Psoas muscle (tissue), 7 donors: ENCODE measurements at regions not wholly inside any gene's neighbourhood (a gene's known extent, or its start where the extent isn't known, plus 50 kb on each side); places are given as distances from the start of the nearest gene placed in this dataset.

Experiments
- ATAC-seq, 4 donors: fragments of 200-7000 bp; cut with Tn5 transposase; one replicate each; pipeline ENCODE4 v1.9.1; 2020; ENCODE audit warnings: moderate library complexity in 3 of 4, mild to moderate bottlenecking in 2 of 4
- DNase-seq, 2 donors: peaks; one replicate each; pipeline ENCODE4 v3.0.0-alpha.2; 2020
- H3K27ac ChIP-seq: fragments of 200-600 bp; one replicate; pipeline ENCODE4 v1.8.0; 2022
- H3K27me3 ChIP-seq, 3 donors: fragments of 200-600 bp in 1 of 3; one replicate each; pipeline versions ENCODE4 v1.6.1 to v1.8.0; 2013 to 2022; ENCODE audit warnings: low read length in 2 of 3, mild to moderate bottlenecking in 2 of 3, moderate library complexity in 1 of 3; ENCODE audit not compliant: insufficient read depth in 3 of 3
- H3K36me3 ChIP-seq, 2 donors: fragments of 200-600 bp in 1 of 2; one replicate each; pipeline versions ENCODE4 v1.6.1 to v1.8.0; 2013 to 2022; ENCODE audit warnings: low read depth in 1 of 2, mild to moderate bottlenecking in 1 of 2, moderate library complexity in 1 of 2; ENCODE audit not compliant: insufficient read depth in 1 of 2
- H3K4me1 ChIP-seq: fragments of 200-600 bp; one replicate; pipeline ENCODE4 v1.8.0; 2022
- H3K4me3 ChIP-seq: fragments of 200-600 bp; one replicate; pipeline ENCODE4 v1.8.0; 2022; ENCODE audit warnings: mild to moderate bottlenecking
- H3K9me3 ChIP-seq: fragments of 200-600 bp; one replicate; pipeline ENCODE4 v1.8.0; 2022
- CTCF ChIP-seq: fragments of 200-600 bp; IDR thresholded peaks from one replicate; pipeline ENCODE4 v1.8.0; 2022; ENCODE audit warnings: antibody characterized with exemption
- WGBS, 3 donors: extraction: QIAGEN DNeasy Blood & Tissue Kit; methylation state at CpG; one replicate each; pipeline versions ENCODE4 v1.1.6 to v1.1.7; 2013; 5-methylcytosine and 5-hydroxymethylcytosine counted together
- intact Hi-C, 2 donors: fragments of 100-400 bp; cut with DNase I; formaldehyde crosslinking; loops; one replicate each; pipeline versions ENCODE4 v1.11.0 to v1.14.2; 2022
- donor health status: healthy with polysubstance abuse.
- donor health status: DM: no; HTN: no; CAD: no; lungs with moderate emphysema.
- donor health status: Bipolar disorder and iron deficiency.
- donor health status: healthy.
- donor health status: DM: yes; HTN: yes; CAD: no.
- donor health status: DM: no; HTN: no; CAD: no.
- donor health status: DM: yes; HTN: yes; CAD: no.

- Histone ChIP-seq H3K4me1 (no peaks in the 10 kb centered on the region), H3K27me3 (no peaks in the 10 kb centered on the region), H3K27ac (no peak overlapping the region), H3K36me3 (no peaks in the 10 kb centered on the region), H3K4me3 (no peak overlapping the region), H3K9me3 (peaks cover 8% of the 10 kb centered on the region)
- ATAC-seq, result no peak
- intact Hi-C loops, result no loop called here
- no peak for DNase-seq
- 89 to 92% (median 91%) methylated on average over 4 of the region's 4 CpGs for WGBS, 3 donors
- TF ChIP-seq CTCF, result no peak
These were observed 932.9 kb downstream of the ADGRL2 start for GRCh38 chr1:82733645-82734044.

- H3K36me3 ChIP-seq, result no peaks in the 10 kb centered on the region
- peaks cover 8% of the 10 kb centered on the region for H3K9me3 ChIP-seq
- H3K4me3 ChIP-seq, result no peak overlapping the region
- H3K27me3 ChIP-seq, result no peaks in the 10 kb centered on the region
- H3K27ac ChIP-seq, result no peak overlapping the region
- no peak for ATAC-seq
- no peak for DNase-seq
- H3K4me1 ChIP-seq, result no peaks in the 10 kb centered on the region
- intact Hi-C loops, result no loop called here
- no peak for TF ChIP-seq CTCF
These were observed 930.5 kb downstream of the ADGRL2 start for GRCh38 chr1:82731216-82731615.

- ATAC-seq, result no peak
These were observed 927.5 kb downstream of the ADGRL2 start for GRCh38 chr1:82728206-82728605.

GRCh38 chr1:82724246-82724645 is 923.5 kb downstream of the ADGRL2 start:
- 91 to 94% (median 92%) methylated on average over 2 of the region's 2 CpGs for WGBS, 3 donors
- intact Hi-C loops, result no loop called here
- Histone ChIP-seq H3K27me3 (no peaks in the 10 kb centered on the region), H3K36me3 (no peaks in the 10 kb centered on the region), H3K27ac (no peak overlapping the region), H3K9me3 (peaks cover 3% of the 10 kb centered on the region), H3K4me3 (no peak overlapping the region), H3K4me1 (no peaks in the 10 kb centered on the region)
- TF ChIP-seq CTCF, result no peak
- ATAC-seq (no peak), DNase-seq (no peak)

More at GRCh38 chr1:82728206-82728605, 927.5 kb downstream of the ADGRL2 start:
- peaks cover 8% of the 10 kb centered on the region for H3K9me3 ChIP-seq
- H3K27me3 ChIP-seq, result no peaks in the 10 kb centered on the region
- H3K4me1 ChIP-seq, result no peaks in the 10 kb centered on the region
- no peak overlapping the region for H3K4me3 ChIP-seq
- no peak overlapping the region for H3K27ac ChIP-seq
- H3K36me3 ChIP-seq, result no peaks in the 10 kb centered on the region
- intact Hi-C loops, result no loop called here
- DNase-seq, result no peak
- no peak for TF ChIP-seq CTCF

GRCh38 chr1:82722608-82723007 is 921.9 kb downstream of the ADGRL2 start:
- H3K27me3 ChIP-seq, result no peaks in the 10 kb centered on the region
- ATAC-seq (no peak), DNase-seq (no peak)
- H3K4me1 ChIP-seq, result no peaks in the 10 kb centered on the region
- no peak for TF ChIP-seq CTCF
- H3K27ac ChIP-seq, result no peak overlapping the region
- 77 to 83% (median 78%) methylated on average over 3 of the region's 3 CpGs for WGBS, 3 donors
- peaks cover 3% of the 10 kb centered on the region for H3K9me3 ChIP-seq
- intact Hi-C loops, result no loop called here
- no peak overlapping the region for H3K4me3 ChIP-seq
- H3K36me3 ChIP-seq, result no peaks in the 10 kb centered on the region
